ENCODE measurements at regions not wholly inside any gene's neighbourhood (a gene's known extent, or its start where the extent isn't known, plus 50 kb on each side); places are given as distances from the start of the nearest gene placed in this dataset.
"Not testable (repeated sequence)": the region's sequence is repeated elsewhere in the genome, so short reads cannot be mapped to it uniquely, and the experiment has no call there.

- ATAC-seq (no peak), DNase-seq (no peak)
Measured at GRCh38 chr4:131499141-131499873, 1649.8 kb upstream of the PCDH10 start.

GRCh38 chr4:131509521-131509920 lies 1639.6 kb upstream of the PCDH10 start:
- ATAC-seq (no peak), DNase-seq (no peak)

GRCh38 chr4:131526686-131527085 lies 1622.4 kb upstream of the PCDH10 start:
- ATAC-seq (no peak), DNase-seq (no peak)

GRCh38 chr4:131531087-131531486 lies 1618.0 kb upstream of the PCDH10 start:
- ATAC-seq (no peak), DNase-seq (no peak)

GRCh38 chr4:131534944-131535645 lies 1614.0 kb upstream of the PCDH10 start:
- ATAC-seq = no peak
- DNase-seq = no peak

GRCh38 chr4:131540256-131540655 lies 1608.8 kb upstream of the PCDH10 start:
- DNase-seq (no peak), ATAC-seq (no peak)

GRCh38 chr4:131547506-131547981 lies 1601.5 kb upstream of the PCDH10 start:
- DNase-seq (no peak), ATAC-seq (no peak)

- ATAC-seq (no peak), DNase-seq (no peak)
Measured at GRCh38 chr4:131551306-131551705, 1597.8 kb upstream of the PCDH10 start.

- DNase-seq (no peak), ATAC-seq (no peak)
Measured at GRCh38 chr4:131566026-131566425, 1583.1 kb upstream of the PCDH10 start.

- DNase-seq (no peak), ATAC-seq (no peak)
Measured at GRCh38 chr4:131584587-131584986, 1564.5 kb upstream of the PCDH10 start.

GRCh38 chr4:131595140-131595539 lies 1554.0 kb upstream of the PCDH10 start:
- no peak for DNase-seq
- ATAC-seq = no peak

GRCh38 chr4:131603705-131604104 lies 1545.4 kb upstream of the PCDH10 start:
- ATAC-seq (no peak), DNase-seq (no peak)

- ATAC-seq (no peak), DNase-seq (no peak)
Measured at GRCh38 chr4:131609039-131609438, 1540.1 kb upstream of the PCDH10 start.

- ATAC-seq, DNase-seq: not testable (repeated sequence)
Measured at GRCh38 chr4:131610517-131610916, 1538.6 kb upstream of the PCDH10 start.

GRCh38 chr4:131613086-131613823 lies 1535.8 kb upstream of the PCDH10 start:
- ATAC-seq (no peak), DNase-seq (no peak)

- ATAC-seq = no peak
Measured at GRCh38 chr4:131613824-131614216, 1535.3 kb upstream of the PCDH10 start.

GRCh38 chr4:131632877-131633276 lies 1516.2 kb upstream of the PCDH10 start:
- ATAC-seq = no peak
- no peak for DNase-seq

More at GRCh38 chr4:131613824-131614216, 1535.3 kb upstream of the PCDH10 start:
- no peak for DNase-seq

- no peak for ATAC-seq
- DNase-seq = no peak
Measured at GRCh38 chr4:131635191-131635590, 1513.9 kb upstream of the PCDH10 start.

GRCh38 chr4:131638781-131639180 lies 1510.3 kb upstream of the PCDH10 start:
- ATAC-seq (no peak), DNase-seq (no peak)

GRCh38 chr4:131644619-131645018 lies 1504.5 kb upstream of the PCDH10 start:
- ATAC-seq = no peak
- no peak for DNase-seq

- ATAC-seq = no peak
- DNase-seq = no peak
Measured at GRCh38 chr4:131649227-131649626, 1499.9 kb upstream of the PCDH10 start.

GRCh38 chr4:131650951-131651350 lies 1498.1 kb upstream of the PCDH10 start:
- DNase-seq = no peak
- ATAC-seq = no peak

GRCh38 chr4:131683314-131683713 lies 1465.8 kb upstream of the PCDH10 start:
- ATAC-seq, DNase-seq: not testable (repeated sequence)

Measured in stimulated activated naive CD8-positive, alpha-beta T cell treated with anti-CD3 and anti-CD28 coated beads, Interleukin-15, Interleukin-2, amounts not matched to agents 100 U/mL and 50 U/mL, for 24 hours (primary cell).